GM23338 (cell line): ENCODE measurements at regions not wholly inside any gene's neighbourhood (a gene's known extent, or its start where the extent isn't known, plus 50 kb on each side); places are given as distances from the start of the nearest gene placed in this dataset.

Source experiments
- ATAC-seq: fragments of 200-7000 bp; cut with Tn5 transposase; 3 replicates; pipeline ENCODE4 v1.9.1; 2020
- DNase-seq: peaks from one replicate; pipeline ENCODE4 v3.0.0-alpha.2; 2015; ENCODE audit warnings: low spot score
- H2AFZ ChIP-seq: fragments of 200-600 bp; sonication (generic); 2 replicates; pipeline ENCODE4 v1.8.0; 2016; ENCODE audit warnings: antibody characterized with exemption, mild to moderate bottlenecking, moderate library complexity
- H3F3A ChIP-seq: fragments of 200-600 bp; sonication (generic); replicated peaks from 2 replicates; pipeline ENCODE4 v1.8.0; 2017; ENCODE audit warnings: antibody characterized with exemption, mixed run types, low read depth
- H3K27ac ChIP-seq: fragments of 200-600 bp; sonication (generic); 2 replicates; pipeline ENCODE4 v1.6.1; 2016; ENCODE audit warnings: low read depth
- H3K27me3 ChIP-seq: fragments of 200-600 bp; sonication (generic); 2 replicates; pipeline ENCODE4 v1.8.0; 2016; ENCODE audit warnings: mild to moderate bottlenecking, mixed run types, moderate library complexity; ENCODE audit not compliant: insufficient read depth
- H3K36me3 ChIP-seq: fragments of 200-600 bp; sonication (generic); 2 replicates; pipeline ENCODE4 v1.8.0; 2016; ENCODE audit warnings: mild to moderate bottlenecking; ENCODE audit not compliant: insufficient read depth
- H3K4me1 ChIP-seq: fragments of 200-600 bp; sonication (generic); 2 replicates; pipeline ENCODE4 v1.8.0; 2016; ENCODE audit warnings: mild to moderate bottlenecking, moderate library complexity; ENCODE audit not compliant: insufficient read depth
- H3K4me2 ChIP-seq: fragments of 200-600 bp; sonication (generic); 2 replicates; pipeline ENCODE4 v1.7.1; 2017; ENCODE audit warnings: mixed run types
- H3K4me3 ChIP-seq: fragments of 200-600 bp; sonication (generic); 2 replicates; pipeline ENCODE4 v1.6.1; 2016; ENCODE audit warnings: mixed run types
- H3K79me2 ChIP-seq: fragments of 200-600 bp; sonication (generic); replicated peaks from 2 replicates; pipeline ENCODE4 v1.8.0; 2017; ENCODE audit warnings: mild to moderate bottlenecking; ENCODE audit not compliant: insufficient read depth
- H3K9me2 ChIP-seq: fragments of 200-600 bp; sonication (generic); 2 replicates; pipeline ENCODE4 v1.8.0; 2017; ENCODE audit not compliant: insufficient read depth
- H4K20me1 ChIP-seq: fragments of 200-600 bp; sonication (generic); replicated peaks from 2 replicates; pipeline ENCODE4 v1.8.0; 2017; ENCODE audit warnings: mild to moderate bottlenecking; ENCODE audit not compliant: insufficient read depth
- H3K27ac Mint-ChIP-seq: 2 replicates; pipeline ENCODE4 v1.8.0; 2020; ENCODE audit warnings: inconsistent platforms, mild to moderate bottlenecking, moderate library complexity, mixed read lengths
- H3K27me3 Mint-ChIP-seq: 3 replicates; pipeline ENCODE4 v1.8.0; 2022; ENCODE audit warnings: low read depth, mild to moderate bottlenecking, moderate library complexity, mixed read lengths, inconsistent platforms; ENCODE audit not compliant: insufficient read depth, poor library complexity
- H3K36me3 Mint-ChIP-seq: 3 replicates; pipeline ENCODE4 v1.8.0; 2021; ENCODE audit warnings: low read depth, mild to moderate bottlenecking, inconsistent platforms, moderate library complexity, mixed read lengths
- H3K4me1 Mint-ChIP-seq: 3 replicates; pipeline ENCODE4 v1.8.0; 2020; ENCODE audit warnings: mild to moderate bottlenecking, inconsistent platforms, mixed read lengths
- H3K4me3 Mint-ChIP-seq: 3 replicates; pipeline ENCODE4 v1.8.0; 2021; ENCODE audit warnings: moderate library complexity, mild to moderate bottlenecking, inconsistent platforms, mixed read lengths
- H3K9me3 Mint-ChIP-seq: 3 replicates; pipeline ENCODE4 v1.8.0; 2020; ENCODE audit warnings: moderate library complexity, mild to moderate bottlenecking, inconsistent platforms, mixed read lengths
- CREB1 ChIP-seq: fragments of 250-450 bp; sonication (Bioruptor Pico); IDR thresholded peaks from 2 replicates; pipeline ENCODE4 v1.5.0; 2020; ENCODE audit warnings: low read depth, mild to moderate bottlenecking, moderate library complexity
- EZH2 ChIP-seq: fragments of 200-600 bp; sonication (generic); IDR thresholded peaks from one replicate; pipeline ENCODE4 v1.8.0; 2017; ENCODE audit warnings: antibody characterized with exemption, mild to moderate bottlenecking, low read depth; ENCODE audit not compliant: unreplicated experiment
- EZH2phosphoT487 ChIP-seq: fragments of 200-600 bp; sonication (generic); IDR thresholded peaks from one replicate; pipeline ENCODE4 v1.8.1; 2018; ENCODE audit warnings: antibody characterized with exemption; ENCODE audit not compliant: unreplicated experiment
- JUNB ChIP-seq: IDR thresholded peaks from one replicate; pipeline ENCODE4 v1.6.1; 2016; ENCODE audit warnings: antibody characterized with exemption; ENCODE audit not compliant: unreplicated experiment
- NANOG ChIP-seq: IDR thresholded peaks from 2 replicates; pipeline ENCODE4 v1.6.1; 2016; ENCODE audit warnings: antibody characterized with exemption, borderline replicate concordance
- POLR2AphosphoS5 ChIP-seq: IDR thresholded peaks from 2 replicates; pipeline ENCODE4 v1.6.1; 2016; ENCODE audit warnings: antibody characterized with exemption, low read depth
- STAT1 ChIP-seq: IDR thresholded peaks from one replicate; pipeline ENCODE4 v1.6.1; 2016; ENCODE audit warnings: antibody characterized with exemption; ENCODE audit not compliant: unreplicated experiment
- ZNF114 ChIP-seq: fragments of 250-450 bp; sonication (Bioruptor Pico); IDR thresholded peaks from 2 replicates; pipeline ENCODE4 v1.5.0; 2020; ENCODE audit warnings: mild to moderate bottlenecking, moderate library complexity
- ZNF331 ChIP-seq: fragments of 250-450 bp; sonication (Bioruptor Pico); IDR thresholded peaks from 2 replicates; pipeline ENCODE4 v1.5.0; 2020; ENCODE audit warnings: low read depth, mild to moderate bottlenecking, moderate library complexity
- TF ChIP-seq, protein P1 (sequence below), 2 experiments: fragments of 200-600 bp in 1 of 2; sonication (generic) in 1 of 2; conservative IDR thresholded peaks; 2 replicates each; pipeline versions ENCODE4 v1.5.1 to v1.6.1; 2016 to 2017; ENCODE audit warnings: antibody characterized with exemption in 2 of 2, low read depth in 2 of 2, mild to moderate bottlenecking in 2 of 2, moderate library complexity in 1 of 2
- TF ChIP-seq, protein P2 (sequence below): IDR thresholded peaks from one replicate; pipeline ENCODE4 v1.6.1; 2018; ENCODE audit warnings: antibody characterized with exemption; ENCODE audit not compliant: unreplicated experiment

DNA sequence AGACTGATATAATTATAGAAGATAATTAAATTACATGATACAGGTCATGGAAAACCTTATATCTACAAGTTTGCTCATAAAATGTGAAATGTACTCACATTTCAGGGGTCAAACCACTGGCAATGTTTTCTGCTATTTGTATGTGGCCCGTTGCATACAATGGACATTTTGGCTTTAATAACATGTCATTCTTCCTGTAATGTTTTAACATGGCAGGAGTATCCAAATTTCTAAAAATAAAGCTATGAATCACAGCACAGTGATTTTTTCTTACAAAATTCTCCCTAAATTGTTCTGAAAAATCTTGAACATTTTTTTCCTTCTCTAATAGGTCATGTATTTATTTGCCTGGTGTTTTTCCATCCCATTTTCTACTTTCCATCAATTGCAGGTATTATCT is 305.7 kb downstream of the SMOC2 start:
- H3K4me2 ChIP-seq: no peak overlapping the region
- DNase-seq: no peak
- H3K4me3 Mint-ChIP-seq: no peak overlapping the region
- H2AFZ ChIP-seq: no peak overlapping the region
- no peak overlapping the region for H3K27ac ChIP-seq
- H3K27me3 ChIP-seq: no peaks in the 10 kb centered on the region
- peaks cover 3% of the 10 kb centered on the region; the same call in 2 of the 3 replicates for H3K9me3 Mint-ChIP-seq
- no peaks in the 10 kb centered on the region for H3K9me2 ChIP-seq
- H3F3A ChIP-seq: no peaks in the 10 kb centered on the region
- no peak overlapping the region for H3K4me3 ChIP-seq
- no peak overlapping the region for H3K27ac Mint-ChIP-seq
- no peaks in the 10 kb centered on the region for H3K36me3 Mint-ChIP-seq
- H3K4me1 ChIP-seq: no peaks in the 10 kb centered on the region
- H3K27me3 Mint-ChIP-seq: peaks cover 3% of the 10 kb centered on the region
- no peak for ATAC-seq
- H3K4me1 Mint-ChIP-seq: no peaks in the 10 kb centered on the region
- no peaks in the 10 kb centered on the region for H4K20me1 ChIP-seq
- TF ChIP-seq NANOG (no peak), JUNB (no peak), STAT1 (no peak), ZNF331 (CRISPR knock-in tag) (no peak)
- TF ChIP-seq, protein P1, sequence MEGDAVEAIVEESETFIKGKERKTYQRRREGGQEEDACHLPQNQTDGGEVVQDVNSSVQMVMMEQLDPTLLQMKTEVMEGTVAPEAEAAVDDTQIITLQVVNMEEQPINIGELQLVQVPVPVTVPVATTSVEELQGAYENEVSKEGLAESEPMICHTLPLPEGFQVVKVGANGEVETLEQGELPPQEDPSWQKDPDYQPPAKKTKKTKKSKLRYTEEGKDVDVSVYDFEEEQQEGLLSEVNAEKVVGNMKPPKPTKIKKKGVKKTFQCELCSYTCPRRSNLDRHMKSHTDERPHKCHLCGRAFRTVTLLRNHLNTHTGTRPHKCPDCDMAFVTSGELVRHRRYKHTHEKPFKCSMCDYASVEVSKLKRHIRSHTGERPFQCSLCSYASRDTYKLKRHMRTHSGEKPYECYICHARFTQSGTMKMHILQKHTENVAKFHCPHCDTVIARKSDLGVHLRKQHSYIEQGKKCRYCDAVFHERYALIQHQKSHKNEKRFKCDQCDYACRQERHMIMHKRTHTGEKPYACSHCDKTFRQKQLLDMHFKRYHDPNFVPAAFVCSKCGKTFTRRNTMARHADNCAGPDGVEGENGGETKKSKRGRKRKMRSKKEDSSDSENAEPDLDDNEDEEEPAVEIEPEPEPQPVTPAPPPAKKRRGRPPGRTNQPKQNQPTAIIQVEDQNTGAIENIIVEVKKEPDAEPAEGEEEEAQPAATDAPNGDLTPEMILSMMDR (conservative IDR thresholded peaks at IDR 0.05; ENCODE audit: low read depth in 2 of 2): no peak
- H3K79me2 ChIP-seq: no peaks in the 10 kb centered on the region
- no peaks in the 10 kb centered on the region for H3K36me3 ChIP-seq

DNA sequence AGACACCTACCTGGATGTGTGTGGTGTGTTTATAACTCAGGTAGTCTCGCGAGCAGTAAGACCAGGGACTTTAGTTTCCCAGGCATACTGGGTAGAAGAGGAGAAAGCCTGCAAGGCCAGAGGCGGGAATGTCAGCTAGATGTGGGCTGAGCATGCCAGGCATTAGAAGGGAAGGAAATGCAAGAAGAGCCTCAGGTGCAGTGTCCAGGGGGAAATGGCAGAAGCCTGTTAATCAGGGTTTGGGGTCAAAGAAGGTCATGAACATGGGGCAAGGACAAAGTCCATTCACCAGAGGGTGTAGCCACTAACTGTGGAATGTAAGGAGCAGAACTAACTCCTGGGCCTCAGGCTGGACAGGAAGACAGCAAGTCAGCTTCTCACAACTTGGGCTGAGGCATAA is 305.0 kb downstream of the SMOC2 start:
- Histone ChIP-seq H3K4me2 (no peak overlapping the region), H3K36me3 (no peaks in the 10 kb centered on the region), H3K27me3 (no peaks in the 10 kb centered on the region), H2AFZ (no peak overlapping the region; the same call in 1 of the 2 replicates), H3K4me1 (no peaks in the 10 kb centered on the region), H3K27ac (no peak overlapping the region), H3F3A (no peaks in the 10 kb centered on the region), H3K4me3 (no peak overlapping the region), H4K20me1 (no peaks in the 10 kb centered on the region), H3K79me2 (no peaks in the 10 kb centered on the region), H3K9me2 (no peaks in the 10 kb centered on the region; the same call in 1 of the 2 replicates)
- H3K9me3 Mint-ChIP-seq: peaks cover 3% of the 10 kb centered on the region; the same call in 2 of the 3 replicates
- H3K27me3 Mint-ChIP-seq: peaks cover 3% of the 10 kb centered on the region
- no peaks in the 10 kb centered on the region for H3K4me1 Mint-ChIP-seq
- ATAC-seq (no peak), DNase-seq (no peak)
- H3K36me3 Mint-ChIP-seq: no peaks in the 10 kb centered on the region
- no peak overlapping the region for H3K4me3 Mint-ChIP-seq
- no peak overlapping the region for H3K27ac Mint-ChIP-seq
- TF ChIP-seq NANOG: no peak
- no peak for TF ChIP-seq POLR2AphosphoS5
- no peak for TF ChIP-seq JUNB
- TF ChIP-seq, protein P2, sequence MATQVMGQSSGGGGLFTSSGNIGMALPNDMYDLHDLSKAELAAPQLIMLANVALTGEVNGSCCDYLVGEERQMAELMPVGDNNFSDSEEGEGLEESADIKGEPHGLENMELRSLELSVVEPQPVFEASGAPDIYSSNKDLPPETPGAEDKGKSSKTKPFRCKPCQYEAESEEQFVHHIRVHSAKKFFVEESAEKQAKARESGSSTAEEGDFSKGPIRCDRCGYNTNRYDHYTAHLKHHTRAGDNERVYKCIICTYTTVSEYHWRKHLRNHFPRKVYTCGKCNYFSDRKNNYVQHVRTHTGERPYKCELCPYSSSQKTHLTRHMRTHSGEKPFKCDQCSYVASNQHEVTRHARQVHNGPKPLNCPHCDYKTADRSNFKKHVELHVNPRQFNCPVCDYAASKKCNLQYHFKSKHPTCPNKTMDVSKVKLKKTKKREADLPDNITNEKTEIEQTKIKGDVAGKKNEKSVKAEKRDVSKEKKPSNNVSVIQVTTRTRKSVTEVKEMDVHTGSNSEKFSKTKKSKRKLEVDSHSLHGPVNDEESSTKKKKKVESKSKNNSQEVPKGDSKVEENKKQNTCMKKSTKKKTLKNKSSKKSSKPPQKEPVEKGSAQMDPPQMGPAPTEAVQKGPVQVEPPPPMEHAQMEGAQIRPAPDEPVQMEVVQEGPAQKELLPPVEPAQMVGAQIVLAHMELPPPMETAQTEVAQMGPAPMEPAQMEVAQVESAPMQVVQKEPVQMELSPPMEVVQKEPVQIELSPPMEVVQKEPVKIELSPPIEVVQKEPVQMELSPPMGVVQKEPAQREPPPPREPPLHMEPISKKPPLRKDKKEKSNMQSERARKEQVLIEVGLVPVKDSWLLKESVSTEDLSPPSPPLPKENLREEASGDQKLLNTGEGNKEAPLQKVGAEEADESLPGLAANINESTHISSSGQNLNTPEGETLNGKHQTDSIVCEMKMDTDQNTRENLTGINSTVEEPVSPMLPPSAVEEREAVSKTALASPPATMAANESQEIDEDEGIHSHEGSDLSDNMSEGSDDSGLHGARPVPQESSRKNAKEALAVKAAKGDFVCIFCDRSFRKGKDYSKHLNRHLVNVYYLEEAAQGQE: no peak
- TF ChIP-seq, protein P1 (conservative IDR thresholded peaks at IDR 0.05; ENCODE audit: low read depth in 2 of 2): no peak
- no peak for TF ChIP-seq CREB1 (CRISPR knock-in tag)
- no peak for TF ChIP-seq ZNF114 (CRISPR knock-in tag)
- no peak for TF ChIP-seq EZH2phosphoT487
- TF ChIP-seq EZH2: no peak
- TF ChIP-seq STAT1: no peak
- TF ChIP-seq ZNF331 (CRISPR knock-in tag): no peak
